GM12878 (cell line): ENCODE measurements at regions not wholly inside any gene's neighbourhood (a gene's known extent, or its start where the extent isn't known, plus 50 kb on each side); places are given as distances from the start of the nearest gene placed in this dataset.

Experiments used
- ATF2 ChIP-seq: IDR thresholded peaks from 2 replicates; pipeline ENCODE4 v1.6.1; 2012; ENCODE audit warnings: low read length, inconsistent platforms
- BCL3 ChIP-seq: IDR thresholded peaks from 2 replicates; pipeline ENCODE4 v1.6.1; 2011; ENCODE audit warnings: borderline replicate concordance, low read depth, mild to moderate bottlenecking, moderate library complexity, low read length; ENCODE audit not compliant: insufficient read depth, poor library complexity, severe bottlenecking
- EGR1 ChIP-seq, 2 experiments: IDR thresholded peaks; 1 replicate in 1 of 2; 2 replicates in 1 of 2; pipeline ENCODE4 v1.6.1; 2011 to 2012; ENCODE audit warnings: low read depth in 2 of 2, low read length in 2 of 2, borderline replicate concordance in 1 of 2, mild to moderate bottlenecking in 1 of 2, moderate library complexity in 1 of 2
- IRF3 ChIP-seq: fragments of 450-650 bp; IDR thresholded peaks from 2 replicates; pipeline ENCODE4 v1.6.1; 2014; ENCODE audit warnings: mild to moderate bottlenecking
- MTA3 ChIP-seq: IDR thresholded peaks from 2 replicates; pipeline ENCODE4 v1.6.1; 2012; ENCODE audit warnings: low read length, inconsistent platforms, borderline replicate concordance
- MXI1 ChIP-seq: fragments of 150-350 bp; IDR thresholded peaks from 2 replicates; pipeline ENCODE4 v1.6.1; 2011; ENCODE audit warnings: low read depth, mild to moderate bottlenecking, inconsistent platforms, low read length, improper control_type of control experiment
- NFYB ChIP-seq: IDR thresholded peaks from 2 replicates; pipeline ENCODE4 v1.6.1; 2011; ENCODE audit warnings: low read depth, mild to moderate bottlenecking, low read length, improper control_type of control experiment, moderate library complexity; ENCODE audit not compliant: insufficient read depth
- POLR2A ChIP-seq: IDR thresholded peaks from 2 replicates; pipeline ENCODE4 v1.6.1; 2011; ENCODE audit warnings: low read depth, mild to moderate bottlenecking, low read length
- POLR2AphosphoS5 ChIP-seq: IDR thresholded peaks from 2 replicates; pipeline ENCODE4 v1.6.1; 2011; ENCODE audit warnings: mild to moderate bottlenecking, low read length, inconsistent platforms
- SMC3 ChIP-seq: IDR thresholded peaks from 2 replicates; pipeline ENCODE4 v1.6.1; 2011; ENCODE audit warnings: low read length, improper control_type of control experiment, borderline replicate concordance
- SUPT20H ChIP-seq: IDR thresholded peaks from 2 replicates; pipeline ENCODE4 v1.6.1; 2011; ENCODE audit warnings: low read depth, mild to moderate bottlenecking, low read length, moderate library complexity, borderline replicate concordance; ENCODE audit not compliant: control insufficient read depth
- TCF12 ChIP-seq: IDR thresholded peaks from 2 replicates; pipeline ENCODE4 v1.6.1; 2011; ENCODE audit warnings: low read depth, mild to moderate bottlenecking, low read length
- YY1 ChIP-seq: IDR thresholded peaks from 2 replicates; pipeline ENCODE4 v1.6.1; 2011; ENCODE audit warnings: low read depth, mild to moderate bottlenecking, low read length
- ZNF207 ChIP-seq: fragments of 450-650 bp; IDR thresholded peaks from 2 replicates; pipeline ENCODE4 v1.6.1; 2014; ENCODE audit warnings: antibody characterized with exemption, mild to moderate bottlenecking, borderline replicate concordance
- ZNF24 ChIP-seq: fragments of 450-650 bp; IDR thresholded peaks from 2 replicates; pipeline ENCODE4 v1.6.1; 2017; ENCODE audit warnings: antibody characterized with exemption, mild to moderate bottlenecking
- ZNF622 ChIP-seq: fragments of 450-650 bp; IDR thresholded peaks from 2 replicates; pipeline ENCODE4 v1.6.1; 2017; ENCODE audit warnings: mild to moderate bottlenecking, inconsistent platforms

GRCh38 chr15:39455471-39455991 lies 125.3 kb upstream of the THBS1 start (continued):
- no peak for TF ChIP-seq SUPT20H
- peak in 1 of 2 experiments; percentile 60; a peak in 1 of 3 replicates for TF ChIP-seq EGR1 (IDR thresholded peaks at IDR 0.05; ENCODE audit: borderline replicate concordance in 1 of 2, low read depth in 2 of 2, low read length in 2 of 2)
- no peak for TF ChIP-seq SMC3
- no peak for TF ChIP-seq MTA3
- TF ChIP-seq MXI1: no peak
- no peak for TF ChIP-seq NFYB
- peak; percentile 77; the same call in 1 of the 2 replicates for TF ChIP-seq YY1
- no peak for TF ChIP-seq POLR2A
- no peak for TF ChIP-seq ZNF207
- TF ChIP-seq ATF2: no peak
- TF ChIP-seq ZNF622: no peak
- TF ChIP-seq ZNF24: no peak
- TF ChIP-seq TCF12: no peak
- no peak for TF ChIP-seq BCL3
- no peak for TF ChIP-seq IRF3
- TF ChIP-seq POLR2AphosphoS5: no peak
